ENCODE measurements at regions not wholly inside any gene's neighbourhood (a gene's known extent, or its start where the extent isn't known, plus 50 kb on each side); places are given as distances from the start of the nearest gene placed in this dataset.

GRCh38 chr10:65808687-65809333, 1117.0 kb upstream of the LRRTM3 start:
- TF ChIP-seq CTCF (IDR thresholded peaks at IDR 0.05) (no peak), POLR2A (IDR thresholded peaks at IDR 0.05) (no peak), EP300 (IDR thresholded peaks at IDR 0.05) (no peak)
